GM12878 (cell line): ENCODE measurements at regions not wholly inside any gene's neighbourhood (a gene's known extent, or its start where the extent isn't known, plus 50 kb on each side); places are given as distances from the start of the nearest gene placed in this dataset.

Experiments
- CTCF ChIP-seq, 3 experiments: IDR thresholded peaks in 2 of 3; conservative IDR thresholded peaks in 1 of 3; 2 replicates each; pipeline ENCODE4 v1.5.1; 2011; ENCODE audit warnings: low read depth in 3 of 3, low read length in 3 of 3, mild to moderate bottlenecking in 3 of 3, control low read depth in 2 of 3, moderate library complexity in 2 of 3, inconsistent platforms in 1 of 3, mixed read lengths in 1 of 3; ENCODE audit not compliant: control insufficient read depth in 2 of 3, insufficient read depth in 1 of 3; ENCODE audit errors: extremely low read depth in 1 of 3
- NFIC ChIP-seq: IDR thresholded peaks from 2 replicates; pipeline ENCODE4 v1.6.1; 2012; ENCODE audit warnings: low read depth, mild to moderate bottlenecking, inconsistent platforms, low read length, moderate library complexity
- PBX3 ChIP-seq: IDR thresholded peaks from 2 replicates; pipeline ENCODE4 v1.6.1; 2011; ENCODE audit warnings: mild to moderate bottlenecking, low read depth, low read length, moderate library complexity; ENCODE audit not compliant: insufficient replicate concordance
- POU2F2 ChIP-seq: IDR thresholded peaks from 3 replicates; pipeline ENCODE4 v1.6.1; 2011; ENCODE audit warnings: low read depth, mild to moderate bottlenecking, low read length, borderline replicate concordance
- TCF7 ChIP-seq: IDR thresholded peaks from 2 replicates; pipeline ENCODE4 v1.6.1; 2014; ENCODE audit warnings: antibody characterized with exemption, borderline replicate concordance

GRCh38 chr5:39816866-39817265 is 392.1 kb upstream of the DAB2 start:
- TF ChIP-seq POU2F2 (no peak), NFIC (no peak), CTCF (IDR thresholded peaks at IDR 0.05 in 2 of 3, conservative IDR thresholded peaks at IDR 0.05 in 1 of 3; ENCODE audit: control insufficient read depth in 2 of 3, extremely low read depth in 1 of 3, insufficient read depth in 1 of 3, low read depth in 3 of 3, low read length in 3 of 3) (no peak), TCF7 (no peak), PBX3 (no peak)
